Stimulated activated CD4-positive, alpha-beta T cell treated with anti-CD3 and anti-CD28 coated beads, TNF-alpha, amount 100 ng/mL, for 4 hours (primary cell): ENCODE measurements at regions not wholly inside any gene's neighbourhood (a gene's known extent, or its start where the extent isn't known, plus 50 kb on each side); places are given as distances from the start of the nearest gene placed in this dataset.

Experiments used
- DNase-seq, 3 experiments: peaks; one replicate each; pipeline ENCODE4 v3.0.0-alpha.2; 2020; ENCODE audit warnings: low read depth in 3 of 3

- no peak for DNase-seq
These were observed 103.0 kb upstream of the TBL1XR1 start for GRCh38 chr3:177300039-177300833.

GRCh38 chr3:177300842-177301241 lies 103.6 kb upstream of the TBL1XR1 start:
- no peak for DNase-seq

- DNase-seq: no peak
These were observed 109.0 kb upstream of the TBL1XR1 start for GRCh38 chr3:177306252-177306651.

- DNase-seq: no peak
These were observed 110.1 kb upstream of the TBL1XR1 start for GRCh38 chr3:177307391-177307790.

GRCh38 chr3:177307826-177308225 lies 110.5 kb upstream of the TBL1XR1 start:
- no peak for DNase-seq

- DNase-seq: no peak
These were observed 111.0 kb upstream of the TBL1XR1 start for GRCh38 chr3:177308286-177308685.

GRCh38 chr3:177308911-177309310 lies 111.6 kb upstream of the TBL1XR1 start:
- DNase-seq: no peak

GRCh38 chr3:177312491-177312890 lies 115.2 kb upstream of the TBL1XR1 start:
- no peak for DNase-seq

- no peak for DNase-seq
These were observed 117.6 kb upstream of the TBL1XR1 start for GRCh38 chr3:177314897-177315296.

GRCh38 chr3:177317247-177317646 lies 120.0 kb upstream of the TBL1XR1 start:
- no peak for DNase-seq

GRCh38 chr3:177318559-177318958 lies 121.3 kb upstream of the TBL1XR1 start:
- no peak for DNase-seq

GRCh38 chr3:177320765-177321247 lies 123.5 kb upstream of the TBL1XR1 start:
- DNase-seq: no peak

- DNase-seq: no peak
These were observed 124.5 kb upstream of the TBL1XR1 start for GRCh38 chr3:177321819-177322218.

- DNase-seq: no peak
These were observed 125.6 kb upstream of the TBL1XR1 start for GRCh38 chr3:177322881-177323280.

- no peak for DNase-seq
These were observed 132.6 kb upstream of the TBL1XR1 start for GRCh38 chr3:177329854-177330253.

- no peak for DNase-seq
These were observed 133.5 kb upstream of the TBL1XR1 start for GRCh38 chr3:177330779-177331178.

- no peak for DNase-seq
These were observed 134.0 kb upstream of the TBL1XR1 start for GRCh38 chr3:177331203-177331835.

- no peak for DNase-seq
These were observed 135.7 kb upstream of the TBL1XR1 start for GRCh38 chr3:177332955-177333354.

- no peak for DNase-seq
These were observed 136.5 kb upstream of the TBL1XR1 start for GRCh38 chr3:177333533-177334520.

GRCh38 chr3:177334803-177335202 lies 137.5 kb upstream of the TBL1XR1 start:
- DNase-seq: no peak

- DNase-seq: no peak
These were observed 138.4 kb upstream of the TBL1XR1 start for GRCh38 chr3:177335728-177336127.

GRCh38 chr3:177336873-177337450 lies 139.7 kb upstream of the TBL1XR1 start:
- DNase-seq: no peak
